KMS-11 (cell line): ENCODE measurements at regions not wholly inside any gene's neighbourhood (a gene's known extent, or its start where the extent isn't known, plus 50 kb on each side); places are given as distances from the start of the nearest gene placed in this dataset.

ENCODE experiments used
- H2AFZ ChIP-seq: fragments of 200-600 bp; sonication (generic); 2 replicates; pipeline ENCODE4 v1.6.1; 2016; ENCODE audit warnings: antibody characterized with exemption, mixed run types, low read depth
- H3K27ac ChIP-seq: fragments of 200-600 bp; sonication (generic); 2 replicates; pipeline ENCODE4 v1.6.1; 2016; ENCODE audit warnings: mild to moderate bottlenecking, mixed run types
- H3K27me3 ChIP-seq: fragments of 200-600 bp; sonication (generic); 2 replicates; pipeline ENCODE4 v1.6.1; 2017; ENCODE audit warnings: mild to moderate bottlenecking, low read depth, mixed run types, moderate library complexity; ENCODE audit not compliant: insufficient read depth
- H3K36me3 ChIP-seq: fragments of 200-600 bp; sonication (generic); 2 replicates; pipeline ENCODE4 v1.6.1; 2017; ENCODE audit warnings: mild to moderate bottlenecking, mixed run types; ENCODE audit not compliant: insufficient read depth
- H3K4me1 ChIP-seq: fragments of 200-600 bp; sonication (generic); 2 replicates; pipeline ENCODE4 v1.6.1; 2016; ENCODE audit warnings: mild to moderate bottlenecking, low read depth, mixed run types; ENCODE audit not compliant: poor library complexity, severe bottlenecking
- H3K4me2 ChIP-seq: fragments of 200-600 bp; sonication (generic); 2 replicates; pipeline ENCODE4 v1.7.0; 2016; ENCODE audit warnings: mild to moderate bottlenecking, mixed run types
- H3K4me3 ChIP-seq: fragments of 200-600 bp; sonication (generic); IDR thresholded peaks from 2 replicates; pipeline ENCODE4 v1.6.1; 2017; ENCODE audit warnings: low read depth, low read length, mixed read lengths; ENCODE audit not compliant: insufficient read depth
- H3K79me2 ChIP-seq: fragments of 200-600 bp; sonication (generic); 2 replicates; pipeline ENCODE4 v1.6.1; 2016; ENCODE audit warnings: low read depth, mixed run types; ENCODE audit not compliant: insufficient read depth
- H3K9ac ChIP-seq: fragments of 200-600 bp; sonication (generic); 2 replicates; pipeline ENCODE4 v1.6.1; 2016; ENCODE audit warnings: mild to moderate bottlenecking, mixed run types
- H4K20me1 ChIP-seq: fragments of 200-600 bp; sonication (generic); 2 replicates; pipeline ENCODE4 v1.6.1; 2016; ENCODE audit warnings: mild to moderate bottlenecking, mixed run types; ENCODE audit not compliant: insufficient read depth
- TF ChIP-seq, protein P1 (sequence below): fragments of 200-600 bp; sonication (generic); conservative IDR thresholded peaks from 2 replicates; pipeline ENCODE4 v1.6.1; 2017; ENCODE audit warnings: low read depth, mild to moderate bottlenecking, antibody characterized with exemption, low read length, moderate library complexity, mixed read lengths

DNA sequence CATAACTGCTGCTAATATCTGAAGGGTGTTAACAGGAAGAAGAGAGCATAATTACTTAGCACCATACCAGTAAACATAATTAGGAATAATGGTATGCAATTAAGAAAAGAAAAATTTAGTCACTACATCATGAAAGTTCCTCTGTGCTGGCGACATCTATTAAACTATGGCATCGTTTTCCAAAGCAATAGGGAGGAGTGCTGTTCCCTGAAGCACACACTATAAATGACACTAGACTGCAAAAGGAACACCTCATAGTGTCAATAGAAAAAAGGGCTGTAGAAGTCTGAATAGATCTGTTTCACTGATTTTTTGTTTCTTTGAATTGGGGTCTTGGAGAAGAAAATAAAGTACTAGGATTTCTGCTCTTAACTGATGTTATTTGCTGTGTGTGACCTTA is 773.6 kb upstream of the B3GALT2 start:
- no peak overlapping the region for H3K4me3 ChIP-seq
- TF ChIP-seq, protein P1, sequence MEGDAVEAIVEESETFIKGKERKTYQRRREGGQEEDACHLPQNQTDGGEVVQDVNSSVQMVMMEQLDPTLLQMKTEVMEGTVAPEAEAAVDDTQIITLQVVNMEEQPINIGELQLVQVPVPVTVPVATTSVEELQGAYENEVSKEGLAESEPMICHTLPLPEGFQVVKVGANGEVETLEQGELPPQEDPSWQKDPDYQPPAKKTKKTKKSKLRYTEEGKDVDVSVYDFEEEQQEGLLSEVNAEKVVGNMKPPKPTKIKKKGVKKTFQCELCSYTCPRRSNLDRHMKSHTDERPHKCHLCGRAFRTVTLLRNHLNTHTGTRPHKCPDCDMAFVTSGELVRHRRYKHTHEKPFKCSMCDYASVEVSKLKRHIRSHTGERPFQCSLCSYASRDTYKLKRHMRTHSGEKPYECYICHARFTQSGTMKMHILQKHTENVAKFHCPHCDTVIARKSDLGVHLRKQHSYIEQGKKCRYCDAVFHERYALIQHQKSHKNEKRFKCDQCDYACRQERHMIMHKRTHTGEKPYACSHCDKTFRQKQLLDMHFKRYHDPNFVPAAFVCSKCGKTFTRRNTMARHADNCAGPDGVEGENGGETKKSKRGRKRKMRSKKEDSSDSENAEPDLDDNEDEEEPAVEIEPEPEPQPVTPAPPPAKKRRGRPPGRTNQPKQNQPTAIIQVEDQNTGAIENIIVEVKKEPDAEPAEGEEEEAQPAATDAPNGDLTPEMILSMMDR: no peak
- H3K36me3 ChIP-seq: no peaks in the 10 kb centered on the region
- H3K4me2 ChIP-seq: no peak overlapping the region
- H3K4me1 ChIP-seq: no peaks in the 10 kb centered on the region
- H2AFZ ChIP-seq: no peak overlapping the region
- no peaks in the 10 kb centered on the region for H4K20me1 ChIP-seq
- H3K27ac ChIP-seq: no peak overlapping the region
- no peak overlapping the region for H3K9ac ChIP-seq
- no peaks in the 10 kb centered on the region for H3K27me3 ChIP-seq
- H3K79me2 ChIP-seq: no peaks in the 10 kb centered on the region

DNA sequence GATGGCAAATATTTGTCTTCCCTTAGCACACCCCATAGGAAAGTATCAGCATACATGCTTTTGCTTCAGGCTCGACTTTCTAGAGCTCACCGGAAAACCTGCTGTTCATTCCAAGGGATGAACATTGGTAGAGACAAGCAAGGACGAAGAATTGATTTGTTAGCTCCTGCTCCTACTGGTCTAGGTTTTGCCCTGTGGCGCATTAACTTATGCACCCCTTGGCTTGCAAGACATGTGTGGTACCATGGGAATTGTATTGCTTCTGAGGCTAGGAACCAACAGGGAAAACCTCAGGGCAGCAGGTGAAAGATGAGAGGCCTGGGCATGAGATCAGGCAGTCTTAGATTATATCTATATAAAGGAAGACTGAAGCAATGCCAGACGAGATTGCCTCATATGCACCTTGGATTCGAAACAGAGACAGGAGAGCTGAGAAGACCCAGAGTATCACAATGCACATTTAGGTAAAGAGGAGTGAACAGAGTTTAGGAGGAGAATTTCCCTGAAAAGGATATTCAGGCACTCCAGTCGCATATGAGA is 771.2 kb upstream of the B3GALT2 start:
- Histone ChIP-seq H3K27me3 (no peaks in the 10 kb centered on the region), H2AFZ (no peak overlapping the region), H4K20me1 (no peaks in the 10 kb centered on the region), H3K4me1 (no peaks in the 10 kb centered on the region), H3K36me3 (no peaks in the 10 kb centered on the region), H3K79me2 (no peaks in the 10 kb centered on the region), H3K9ac (no peak overlapping the region), H3K27ac (no peak overlapping the region), H3K4me2 (no peak overlapping the region), H3K4me3 (no peak overlapping the region)
- TF ChIP-seq, protein P1: no peak

DNA sequence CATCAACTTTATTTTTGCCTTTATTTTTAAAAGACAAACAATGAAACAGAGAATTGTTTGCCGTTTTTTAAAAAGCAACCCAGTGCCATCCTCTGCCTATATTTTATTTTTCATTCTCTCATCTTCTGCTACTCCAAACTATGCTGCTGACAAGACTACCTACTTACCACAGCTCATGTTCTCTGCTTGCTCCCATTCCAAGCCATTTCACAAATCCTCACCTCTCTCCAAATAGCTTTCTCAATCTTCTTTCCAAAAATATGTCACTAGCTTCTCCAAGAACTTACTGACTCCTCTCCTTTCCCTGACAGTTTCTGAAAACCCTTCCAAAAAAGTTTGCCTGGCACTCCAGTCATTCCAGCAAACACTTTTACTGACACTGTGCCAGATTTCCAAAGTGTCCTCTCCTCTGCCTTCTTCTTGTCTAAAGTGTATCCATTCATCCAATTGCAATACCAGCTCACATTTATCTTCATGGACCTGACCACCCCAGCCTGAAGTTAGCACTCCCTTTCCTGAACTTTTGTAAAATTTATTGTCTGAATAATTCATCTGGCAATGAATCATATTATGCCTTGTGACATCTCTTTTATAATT is 766.5 kb upstream of the B3GALT2 start:
- Histone ChIP-seq H3K4me3 (no peak overlapping the region), H3K27ac (no peak overlapping the region), H3K4me2 (no peak overlapping the region), H3K27me3 (no peaks in the 10 kb centered on the region), H4K20me1 (no peaks in the 10 kb centered on the region), H3K9ac (no peak overlapping the region), H3K36me3 (no peaks in the 10 kb centered on the region), H3K4me1 (no peaks in the 10 kb centered on the region), H3K79me2 (no peaks in the 10 kb centered on the region), H2AFZ (no peak overlapping the region)
- TF ChIP-seq, protein P1: no peak

DNA sequence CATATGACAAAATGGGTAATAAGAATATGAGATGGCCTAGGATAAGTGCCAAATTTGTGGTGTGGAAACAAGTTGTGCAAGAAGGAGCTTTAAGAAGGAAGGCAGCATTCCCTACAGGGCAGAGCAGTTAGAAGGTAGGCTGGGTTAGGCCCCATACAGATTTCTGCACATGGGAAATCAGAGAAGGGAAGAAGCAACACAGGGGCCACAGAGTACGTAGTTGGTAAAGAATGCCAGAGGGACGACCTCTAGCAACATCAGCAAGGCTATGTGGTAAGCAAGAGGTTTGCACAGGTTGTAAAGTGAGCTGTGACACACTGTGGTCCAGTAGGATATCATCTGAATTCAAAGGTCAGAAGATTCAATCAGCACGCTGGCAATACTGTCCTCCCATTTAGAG is 765.6 kb upstream of the B3GALT2 start:
- Histone ChIP-seq H4K20me1 (no peaks in the 10 kb centered on the region), H3K4me2 (no peak overlapping the region), H3K4me3 (no peak overlapping the region), H3K79me2 (no peaks in the 10 kb centered on the region), H3K27ac (no peak overlapping the region), H3K36me3 (no peaks in the 10 kb centered on the region), H3K27me3 (no peaks in the 10 kb centered on the region), H2AFZ (no peak overlapping the region), H3K9ac (no peak overlapping the region), H3K4me1 (no peaks in the 10 kb centered on the region)
- TF ChIP-seq, protein P1: no peak
